Lung (tissue), 11 donors: ENCODE measurements at regions not wholly inside any gene's neighbourhood (a gene's known extent, or its start where the extent isn't known, plus 50 kb on each side); places are given as distances from the start of the nearest gene placed in this dataset.

Source experiments
- ATAC-seq: fragments of 200-7000 bp; cut with Tn5 transposase; one replicate; pipeline ENCODE4 v1.9.1; 2020; ENCODE audit warnings: moderate number of reproducible peaks; ENCODE audit not compliant: insufficient read depth, low FRiP score
- DNase-seq, 3 donors: peaks; one replicate each; pipeline ENCODE4 v3.0.0-alpha.2; 2013 to 2017
- H3K27ac ChIP-seq, 2 donors: one replicate each; pipeline ENCODE4 v1.5.1; 2013; ENCODE audit warnings: mild to moderate bottlenecking in 2 of 2, moderate library complexity in 2 of 2, control low read depth in 1 of 2, inconsistent platforms in 1 of 2, low read depth in 1 of 2, low read length in 1 of 2
- H3K27me3 ChIP-seq, 3 donors: one replicate each; pipeline ENCODE4 v1.5.1; 2013; ENCODE audit warnings: low read length in 2 of 3; ENCODE audit not compliant: control insufficient read depth in 3 of 3, insufficient read depth in 3 of 3
- H3K36me3 ChIP-seq, 4 donors: one replicate each; pipeline ENCODE4 v1.5.1; 2013; ENCODE audit warnings: low read length in 4 of 4, mild to moderate bottlenecking in 1 of 4, moderate library complexity in 1 of 4; ENCODE audit not compliant: control insufficient read depth in 4 of 4, insufficient read depth in 4 of 4
- H3K4me1 ChIP-seq, 5 donors: one replicate each; pipeline ENCODE4 v1.5.1; 2013; ENCODE audit warnings: low read length in 5 of 5, mild to moderate bottlenecking in 2 of 5, moderate library complexity in 1 of 5; ENCODE audit not compliant: control insufficient read depth in 5 of 5, insufficient read depth in 5 of 5
- H3K4me3 ChIP-seq: one replicate; pipeline ENCODE4 v1.5.1; 2013; ENCODE audit warnings: mild to moderate bottlenecking, control low read depth, moderate library complexity
- H3K9ac ChIP-seq, 2 donors: one replicate each; pipeline ENCODE4 v1.5.1; 2013; ENCODE audit warnings: low read length in 2 of 2, control low read depth in 1 of 2; ENCODE audit not compliant: insufficient read depth in 1 of 2
- H3K9me3 ChIP-seq, 4 donors: one replicate each; pipeline ENCODE4 v1.5.1; 2013; ENCODE audit warnings: low read length in 3 of 4, mild to moderate bottlenecking in 1 of 4, moderate library complexity in 1 of 4; ENCODE audit not compliant: control insufficient read depth in 4 of 4, insufficient read depth in 3 of 4
- WGBS, 2 donors: extraction: QIAGEN DNeasy Blood & Tissue Kit; methylation state at CpG; one replicate each; pipeline ENCODE4 v1.1.7; 2013; 5-methylcytosine and 5-hydroxymethylcytosine counted together
- TF ChIP-seq, protein P1 (sequence below): IDR thresholded peaks from 2 replicates; pipeline ENCODE4 v1.5.1; 2012; ENCODE audit warnings: mild to moderate bottlenecking; ENCODE audit errors: control extremely low read depth, extremely low read depth
- donor health status: control.
- donor health status: control.
- donor health status: Bipolar disorder and iron deficiency.
- donor health status: healthy.
- donor health status: DM: yes; HTN: yes; CAD: no.

DNA sequence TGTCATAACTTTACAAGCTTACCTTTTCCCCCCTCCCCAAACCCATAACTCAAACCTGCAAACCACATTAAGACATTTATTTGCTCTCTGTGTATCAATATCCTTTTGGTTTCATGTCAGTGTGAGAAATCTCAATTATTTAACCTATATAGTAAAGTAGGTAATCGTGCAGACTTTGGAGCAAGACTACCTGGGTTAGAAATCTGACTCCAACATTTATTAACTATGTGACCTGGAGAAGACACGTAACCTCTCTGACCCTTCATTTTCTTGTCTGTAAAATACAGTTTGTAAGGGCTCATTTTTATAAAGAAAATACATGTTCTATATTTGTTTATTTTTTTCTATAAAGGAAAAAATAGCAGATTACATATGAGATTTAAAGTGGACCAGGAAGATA lies 448.9 kb upstream of the MANEA start:
- no peak overlapping the region for H3K27ac ChIP-seq
- H3K4me3 ChIP-seq, result no peak overlapping the region
- H3K9ac ChIP-seq, result no peak overlapping the region
- TF ChIP-seq, protein P1, sequence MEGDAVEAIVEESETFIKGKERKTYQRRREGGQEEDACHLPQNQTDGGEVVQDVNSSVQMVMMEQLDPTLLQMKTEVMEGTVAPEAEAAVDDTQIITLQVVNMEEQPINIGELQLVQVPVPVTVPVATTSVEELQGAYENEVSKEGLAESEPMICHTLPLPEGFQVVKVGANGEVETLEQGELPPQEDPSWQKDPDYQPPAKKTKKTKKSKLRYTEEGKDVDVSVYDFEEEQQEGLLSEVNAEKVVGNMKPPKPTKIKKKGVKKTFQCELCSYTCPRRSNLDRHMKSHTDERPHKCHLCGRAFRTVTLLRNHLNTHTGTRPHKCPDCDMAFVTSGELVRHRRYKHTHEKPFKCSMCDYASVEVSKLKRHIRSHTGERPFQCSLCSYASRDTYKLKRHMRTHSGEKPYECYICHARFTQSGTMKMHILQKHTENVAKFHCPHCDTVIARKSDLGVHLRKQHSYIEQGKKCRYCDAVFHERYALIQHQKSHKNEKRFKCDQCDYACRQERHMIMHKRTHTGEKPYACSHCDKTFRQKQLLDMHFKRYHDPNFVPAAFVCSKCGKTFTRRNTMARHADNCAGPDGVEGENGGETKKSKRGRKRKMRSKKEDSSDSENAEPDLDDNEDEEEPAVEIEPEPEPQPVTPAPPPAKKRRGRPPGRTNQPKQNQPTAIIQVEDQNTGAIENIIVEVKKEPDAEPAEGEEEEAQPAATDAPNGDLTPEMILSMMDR, result no peak
- ATAC-seq, result no peak
- 83 to 85% methylated on average over 2 of the region's 2 CpGs for WGBS, 2 donors
- no peaks in the 10 kb centered on the region for H3K36me3 ChIP-seq
- no peak for DNase-seq
- no peaks in the 10 kb centered on the region for H3K4me1 ChIP-seq
- H3K27me3 ChIP-seq, result no peaks in the 10 kb centered on the region
- no peaks in the 10 kb centered on the region for H3K9me3 ChIP-seq

DNA sequence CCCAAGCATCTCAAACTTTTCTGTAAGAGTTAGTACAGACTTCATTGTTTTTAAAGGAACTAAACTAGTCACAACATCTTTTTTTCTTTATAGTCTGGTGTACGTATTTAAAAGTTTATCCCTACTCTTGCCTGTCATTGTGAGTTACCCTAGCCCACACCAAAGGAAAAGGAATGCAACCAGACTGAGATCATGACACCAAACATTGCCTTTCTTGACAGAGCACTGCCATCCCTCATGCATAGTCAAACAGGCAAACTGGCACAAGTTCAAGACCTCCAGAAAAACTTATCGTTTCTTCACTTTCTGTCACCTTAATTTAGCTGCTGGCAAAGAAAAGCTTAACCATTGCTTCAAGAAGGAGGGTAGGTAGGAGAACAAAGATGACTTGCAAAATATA lies 448.4 kb upstream of the MANEA start:
- H3K9ac ChIP-seq, result no peak overlapping the region
- H3K4me1 ChIP-seq, result no peaks in the 10 kb centered on the region
- ATAC-seq (no peak), DNase-seq (no peak)
- no peak overlapping the region for H3K4me3 ChIP-seq
- TF ChIP-seq, protein P1, result no peak
- no peak overlapping the region for H3K27ac ChIP-seq
- no peaks in the 10 kb centered on the region for H3K36me3 ChIP-seq
- H3K27me3 ChIP-seq, result no peaks in the 10 kb centered on the region
- WGBS, 2 donors, result 62 to 76% methylated on average over 2 of the region's 2 CpGs
- H3K9me3 ChIP-seq, result no peaks in the 10 kb centered on the region

DNA sequence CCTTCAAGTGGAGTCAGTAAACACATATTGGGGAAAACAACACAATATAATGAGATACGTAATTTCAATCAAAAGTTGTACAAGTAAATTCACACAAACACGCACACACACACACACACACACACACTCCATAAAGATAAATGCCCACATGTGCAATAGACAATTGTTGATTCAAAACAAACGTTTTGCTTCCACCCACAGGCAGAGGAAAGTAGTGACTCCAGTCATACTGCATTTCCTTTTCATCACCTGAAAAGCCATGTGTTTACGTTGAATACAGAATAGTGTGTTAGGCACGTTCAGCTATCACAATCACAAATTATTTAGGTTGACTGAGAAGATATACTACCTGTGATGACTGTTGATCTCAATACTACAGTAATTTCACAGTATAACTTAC lies 443.8 kb upstream of the MANEA start:
- no peak for ATAC-seq
- H3K4me3 ChIP-seq, result no peak overlapping the region
- WGBS, 2 donors, result 37 to 40% methylated on average over 5 of the region's 5 CpGs
- no peaks in the 10 kb centered on the region for H3K27me3 ChIP-seq
- no peak overlapping the region for H3K9ac ChIP-seq
- H3K36me3 ChIP-seq, result no peaks in the 10 kb centered on the region
- DNase-seq, result peak in 2 of 3 donors; percentile 2 to 11
- TF ChIP-seq, protein P1, result no peak
- H3K9me3 ChIP-seq, result no peaks in the 10 kb centered on the region
- no peak overlapping the region for H3K27ac ChIP-seq
- H3K4me1 ChIP-seq, result no peaks in the 10 kb centered on the region

DNA sequence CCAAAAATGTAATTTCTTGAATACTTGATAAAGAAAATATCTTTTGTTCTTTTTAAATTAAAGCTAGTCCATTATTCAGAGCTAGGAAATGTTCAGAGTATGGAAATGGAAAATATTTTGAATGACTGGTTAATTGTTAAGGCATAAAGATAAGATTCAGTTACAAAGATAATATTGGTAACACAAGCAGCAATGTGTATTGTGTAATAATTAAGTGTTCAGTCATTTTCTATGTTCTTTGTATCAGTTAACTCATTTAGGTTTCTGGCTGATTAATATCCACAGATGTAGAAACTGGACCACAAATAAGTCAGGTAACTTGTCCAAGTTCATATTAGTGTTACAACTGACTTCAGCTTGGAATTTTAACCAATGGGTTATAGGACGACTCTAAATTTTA lies 442.2 kb upstream of the MANEA start:
- TF ChIP-seq, protein P1, result no peak
- Histone ChIP-seq H3K27me3 (no peaks in the 10 kb centered on the region), H3K9me3 (no peaks in the 10 kb centered on the region)

More for the DNA sequence above, 442.2 kb upstream of the MANEA start:
- H3K27ac ChIP-seq, result no peak overlapping the region
- DNase-seq, result no peak
- H3K4me1 ChIP-seq, result no peaks in the 10 kb centered on the region
- H3K9ac ChIP-seq, result no peak overlapping the region
- no peak overlapping the region for H3K4me3 ChIP-seq
- no peaks in the 10 kb centered on the region for H3K36me3 ChIP-seq
- ATAC-seq, result no peak
- 78 to 86% methylated on average over 1 of the region's 1 CpG for WGBS, 2 donors
